ENCODE measurements at regions not wholly inside any gene's neighbourhood (a gene's known extent, or its start where the extent isn't known, plus 50 kb on each side); places are given as distances from the start of the nearest gene placed in this dataset.

DNA sequence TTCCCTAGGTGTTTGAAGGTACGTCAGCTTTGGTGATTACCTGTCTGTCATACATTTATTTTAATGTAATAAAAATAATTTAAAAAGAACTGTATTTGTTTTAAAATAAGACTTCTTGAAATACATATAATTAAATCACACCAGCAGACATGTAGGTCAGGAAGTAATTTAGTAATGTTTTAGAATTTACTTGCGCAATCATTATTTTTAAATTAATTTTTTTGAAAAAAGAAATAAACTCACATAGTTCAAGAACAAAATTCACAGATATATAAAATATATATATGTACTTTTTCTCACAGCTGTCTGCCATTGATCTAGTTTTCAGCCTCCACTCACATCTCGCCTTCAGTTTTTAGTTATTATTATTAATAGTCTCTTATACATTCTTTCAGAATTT, 875.9 kb downstream of the TTLL7 start:
- no peak for TF ChIP-seq EZH2 (IDR thresholded peaks at IDR 0.05)
- TF ChIP-seq POLR2AphosphoS5 (IDR thresholded peaks at IDR 0.05; ENCODE audit: borderline replicate concordance, low read depth, low read length): no peak

All from SK-N-MC (cell line).